ENCODE measurements at regions not wholly inside any gene's neighbourhood (a gene's known extent, or its start where the extent isn't known, plus 50 kb on each side); places are given as distances from the start of the nearest gene placed in this dataset.

- DNase-seq: no peak
Observed at GRCh38 chr9:82234160-82234943, 245.8 kb downstream of the SPATA31D1 start.

GRCh38 chr9:82242285-82242963 is 253.9 kb downstream of the SPATA31D1 start:
- DNase-seq: no peak

- DNase-seq: no peak
Observed at GRCh38 chr9:82247318-82247717, 258.7 kb downstream of the SPATA31D1 start.

GRCh38 chr9:82252116-82252515 is 263.5 kb downstream of the SPATA31D1 start:
- DNase-seq: no peak

GRCh38 chr9:82254646-82255367 is 266.2 kb downstream of the SPATA31D1 start:
- no peak for DNase-seq

GRCh38 chr9:82255481-82256176 is 267.1 kb downstream of the SPATA31D1 start:
- DNase-seq: no peak

- DNase-seq: no peak
Observed at GRCh38 chr9:82260691-82261090, 272.1 kb downstream of the SPATA31D1 start.

- DNase-seq: no peak
Observed at GRCh38 chr9:82263619-82264018, 275.0 kb downstream of the SPATA31D1 start.

GRCh38 chr9:82271106-82271561 is 282.6 kb downstream of the SPATA31D1 start:
- no peak for DNase-seq

GRCh38 chr9:82273121-82273520 is 284.5 kb downstream of the SPATA31D1 start:
- DNase-seq: no peak

GRCh38 chr9:82275258-82275927 is 286.8 kb downstream of the SPATA31D1 start:
- DNase-seq: no peak

GRCh38 chr9:82281066-82281465 is 292.5 kb downstream of the SPATA31D1 start:
- no peak for DNase-seq

GRCh38 chr9:82284758-82285157 is 296.2 kb downstream of the SPATA31D1 start:
- no peak for DNase-seq

GRCh38 chr9:82295181-82295580 is 306.6 kb downstream of the SPATA31D1 start:
- DNase-seq: no peak

- no peak for DNase-seq
Observed at GRCh38 chr9:82299870-82300269, 311.3 kb downstream of the SPATA31D1 start.

GRCh38 chr9:82302968-82303655 is 314.5 kb downstream of the SPATA31D1 start:
- DNase-seq: no peak

GRCh38 chr9:82308836-82309235 is 320.3 kb downstream of the SPATA31D1 start:
- peak; percentile 31 for DNase-seq

- DNase-seq: no peak
Observed at GRCh38 chr9:82313697-82314096, 325.1 kb downstream of the SPATA31D1 start.

GRCh38 chr9:82320566-82320965 is 332.0 kb downstream of the SPATA31D1 start:
- DNase-seq: no peak

GRCh38 chr9:82325907-82326306 is 337.3 kb downstream of the SPATA31D1 start:
- no peak for DNase-seq

- DNase-seq: no peak
Observed at GRCh38 chr9:82327641-82328040, 339.1 kb downstream of the SPATA31D1 start.

- no peak for DNase-seq
Observed at GRCh38 chr9:82331079-82331478, 342.5 kb downstream of the SPATA31D1 start.

Measured in NCI-H1092 (cell line).